ENCODE measurements at regions not wholly inside any gene's neighbourhood (a gene's known extent, or its start where the extent isn't known, plus 50 kb on each side); places are given as distances from the start of the nearest gene placed in this dataset.

- H3K27ac ChIP-seq (ENCODE audit: low read depth, low read length), result no peak overlapping the region
- H3K4me3 ChIP-seq (ENCODE audit: low read depth in 1 of 5, low read length in 5 of 5), result peak overlapping the region; percentile 45 to 87 (median 70)
- H3K9me3 ChIP-seq (ENCODE audit: control insufficient read depth in 5 of 5, low read length in 5 of 5), result no peaks in the 10 kb centered on the region
- H3K9ac ChIP-seq (ENCODE audit: low read length in 5 of 5), result peak overlapping the region in 4 of 5 donors; percentile 17 to 77 (median 66)
- no peaks in the 10 kb centered on the region for H3K27me3 ChIP-seq (ENCODE audit: control insufficient read depth in 5 of 5, insufficient read depth in 4 of 5, low read length in 5 of 5)
- peaks cover 0 to 21% (median 19%) of the 10 kb centered on the region in 5 donors for H3K4me1 ChIP-seq (ENCODE audit: control insufficient read depth in 5 of 5, insufficient read depth in 5 of 5, low read length in 5 of 5)
- no peaks in the 10 kb centered on the region for H3K36me3 ChIP-seq (ENCODE audit: control insufficient read depth in 5 of 5, insufficient read depth in 5 of 5, low read length in 5 of 5)
These were observed 108.4 kb upstream of the EGLN3 start for GRCh38 chr14:34059037-34059924.

GRCh38 chr14:34058510-34058909 is 107.6 kb upstream of the EGLN3 start:
- Histone ChIP-seq H3K9ac (ENCODE audit: low read length in 5 of 5) (no peak overlapping the region), H3K36me3 (ENCODE audit: control insufficient read depth in 5 of 5, insufficient read depth in 5 of 5, low read length in 5 of 5) (no peaks in the 10 kb centered on the region), H3K4me3 (ENCODE audit: low read depth in 1 of 5, low read length in 5 of 5) (no peak overlapping the region), H3K4me1 (ENCODE audit: control insufficient read depth in 5 of 5, insufficient read depth in 5 of 5, low read length in 5 of 5) (peaks cover 0 to 19% (median 15%) of the 10 kb centered on the region in 5 donors), H3K27me3 (ENCODE audit: control insufficient read depth in 5 of 5, insufficient read depth in 4 of 5, low read length in 5 of 5) (no peaks in the 10 kb centered on the region), H3K27ac (ENCODE audit: low read depth, low read length) (no peak overlapping the region), H3K9me3 (ENCODE audit: control insufficient read depth in 5 of 5, low read length in 5 of 5) (no peaks in the 10 kb centered on the region)

- no peak overlapping the region for H3K9ac ChIP-seq (ENCODE audit: low read length in 5 of 5)
- H3K27me3 ChIP-seq (ENCODE audit: control insufficient read depth in 5 of 5, insufficient read depth in 4 of 5, low read length in 5 of 5), result no peaks in the 10 kb centered on the region
- H3K36me3 ChIP-seq (ENCODE audit: control insufficient read depth in 5 of 5, insufficient read depth in 5 of 5, low read length in 5 of 5), result no peaks in the 10 kb centered on the region
- no peaks in the 10 kb centered on the region for H3K9me3 ChIP-seq (ENCODE audit: control insufficient read depth in 5 of 5, low read length in 5 of 5)
- no peak overlapping the region for H3K27ac ChIP-seq (ENCODE audit: low read depth, low read length)
- peaks cover 2 to 22% (median 19%) of the 10 kb centered on the region in 5 donors for H3K4me1 ChIP-seq (ENCODE audit: control insufficient read depth in 5 of 5, insufficient read depth in 5 of 5, low read length in 5 of 5)
- no peak overlapping the region for H3K4me3 ChIP-seq (ENCODE audit: low read depth in 1 of 5, low read length in 5 of 5)
These were observed 105.2 kb upstream of the EGLN3 start for GRCh38 chr14:34056046-34056445.

GRCh38 chr14:34055157-34055950 is 104.5 kb upstream of the EGLN3 start:
- H3K4me3 ChIP-seq (ENCODE audit: low read depth in 1 of 5, low read length in 5 of 5), result no peak overlapping the region
- H3K9ac ChIP-seq (ENCODE audit: low read length in 5 of 5), result no peak overlapping the region
- peaks cover 2 to 18% (median 13%) of the 10 kb centered on the region in 5 donors for H3K4me1 ChIP-seq (ENCODE audit: control insufficient read depth in 5 of 5, insufficient read depth in 5 of 5, low read length in 5 of 5)
- H3K27ac ChIP-seq (ENCODE audit: low read depth, low read length), result no peak overlapping the region
- H3K36me3 ChIP-seq (ENCODE audit: control insufficient read depth in 5 of 5, insufficient read depth in 5 of 5, low read length in 5 of 5), result no peaks in the 10 kb centered on the region
- H3K27me3 ChIP-seq (ENCODE audit: control insufficient read depth in 5 of 5, insufficient read depth in 4 of 5, low read length in 5 of 5), result no peaks in the 10 kb centered on the region
- no peaks in the 10 kb centered on the region for H3K9me3 ChIP-seq (ENCODE audit: control insufficient read depth in 5 of 5, low read length in 5 of 5)

GRCh38 chr14:34053666-34054065 is 102.8 kb upstream of the EGLN3 start:
- Histone ChIP-seq H3K4me1 (ENCODE audit: control insufficient read depth in 5 of 5, insufficient read depth in 5 of 5, low read length in 5 of 5) (peaks cover 0 to 10% (median 4%) of the 10 kb centered on the region in 5 donors), H3K27ac (ENCODE audit: low read depth, low read length) (no peak overlapping the region), H3K36me3 (ENCODE audit: control insufficient read depth in 5 of 5, insufficient read depth in 5 of 5, low read length in 5 of 5) (no peaks in the 10 kb centered on the region), H3K27me3 (ENCODE audit: control insufficient read depth in 5 of 5, insufficient read depth in 4 of 5, low read length in 5 of 5) (no peaks in the 10 kb centered on the region), H3K9me3 (ENCODE audit: control insufficient read depth in 5 of 5, low read length in 5 of 5) (no peaks in the 10 kb centered on the region), H3K9ac (ENCODE audit: low read length in 5 of 5) (no peak overlapping the region), H3K4me3 (ENCODE audit: low read depth in 1 of 5, low read length in 5 of 5) (no peak overlapping the region)

GRCh38 chr14:34052658-34053014 is 101.8 kb upstream of the EGLN3 start:
- H3K4me3 ChIP-seq (ENCODE audit: low read depth in 1 of 5, low read length in 5 of 5), result no peak overlapping the region
- no peak overlapping the region for H3K9ac ChIP-seq (ENCODE audit: low read length in 5 of 5)
- H3K36me3 ChIP-seq (ENCODE audit: control insufficient read depth in 5 of 5, insufficient read depth in 5 of 5, low read length in 5 of 5), result no peaks in the 10 kb centered on the region
- no peak overlapping the region for H3K27ac ChIP-seq (ENCODE audit: low read depth, low read length)
- H3K4me1 ChIP-seq (ENCODE audit: control insufficient read depth in 5 of 5, insufficient read depth in 5 of 5, low read length in 5 of 5), result peaks cover 0 to 10% (median 4%) of the 10 kb centered on the region in 5 donors
- H3K27me3 ChIP-seq (ENCODE audit: control insufficient read depth in 5 of 5, insufficient read depth in 4 of 5, low read length in 5 of 5), result no peaks in the 10 kb centered on the region
- no peaks in the 10 kb centered on the region for H3K9me3 ChIP-seq (ENCODE audit: control insufficient read depth in 5 of 5, low read length in 5 of 5)

- H3K4me3 ChIP-seq (ENCODE audit: low read depth in 1 of 5, low read length in 5 of 5), result no peak overlapping the region
- H3K27me3 ChIP-seq (ENCODE audit: control insufficient read depth in 5 of 5, insufficient read depth in 4 of 5, low read length in 5 of 5), result no peaks in the 10 kb centered on the region
- no peaks in the 10 kb centered on the region for H3K9me3 ChIP-seq (ENCODE audit: control insufficient read depth in 5 of 5, low read length in 5 of 5)
- H3K36me3 ChIP-seq (ENCODE audit: control insufficient read depth in 5 of 5, insufficient read depth in 5 of 5, low read length in 5 of 5), result no peaks in the 10 kb centered on the region
- H3K27ac ChIP-seq (ENCODE audit: low read depth, low read length), result no peak overlapping the region
- H3K9ac ChIP-seq (ENCODE audit: low read length in 5 of 5), result no peak overlapping the region
- H3K4me1 ChIP-seq (ENCODE audit: control insufficient read depth in 5 of 5, insufficient read depth in 5 of 5, low read length in 5 of 5), result peaks cover 0 to 10% (median 4%) of the 10 kb centered on the region in 5 donors
These were observed 101.2 kb upstream of the EGLN3 start for GRCh38 chr14:34051966-34052657.

GRCh38 chr14:34050606-34051005 is 99.7 kb upstream of the EGLN3 start:
- no peaks in the 10 kb centered on the region for H3K27me3 ChIP-seq (ENCODE audit: control insufficient read depth in 5 of 5, insufficient read depth in 4 of 5, low read length in 5 of 5)
- peaks cover 0 to 10% (median 4%) of the 10 kb centered on the region in 5 donors for H3K4me1 ChIP-seq (ENCODE audit: control insufficient read depth in 5 of 5, insufficient read depth in 5 of 5, low read length in 5 of 5)
- no peaks in the 10 kb centered on the region for H3K36me3 ChIP-seq (ENCODE audit: control insufficient read depth in 5 of 5, insufficient read depth in 5 of 5, low read length in 5 of 5)
- no peak overlapping the region for H3K27ac ChIP-seq (ENCODE audit: low read depth, low read length)
- H3K9me3 ChIP-seq (ENCODE audit: control insufficient read depth in 5 of 5, low read length in 5 of 5), result no peaks in the 10 kb centered on the region
- H3K9ac ChIP-seq (ENCODE audit: low read length in 5 of 5), result no peak overlapping the region
- no peak overlapping the region for H3K4me3 ChIP-seq (ENCODE audit: low read depth in 1 of 5, low read length in 5 of 5)

GRCh38 chr14:34049790-34050189 is 98.9 kb upstream of the EGLN3 start:
- H3K4me1 ChIP-seq (ENCODE audit: control insufficient read depth in 5 of 5, insufficient read depth in 5 of 5, low read length in 5 of 5), result peaks cover 0 to 10% (median 4%) of the 10 kb centered on the region in 5 donors
- no peaks in the 10 kb centered on the region for H3K9me3 ChIP-seq (ENCODE audit: control insufficient read depth in 5 of 5, low read length in 5 of 5)
- H3K27me3 ChIP-seq (ENCODE audit: control insufficient read depth in 5 of 5, insufficient read depth in 4 of 5, low read length in 5 of 5), result no peaks in the 10 kb centered on the region
- H3K36me3 ChIP-seq (ENCODE audit: control insufficient read depth in 5 of 5, insufficient read depth in 5 of 5, low read length in 5 of 5), result no peaks in the 10 kb centered on the region
- no peak overlapping the region for H3K27ac ChIP-seq (ENCODE audit: low read depth, low read length)
- H3K9ac ChIP-seq (ENCODE audit: low read length in 5 of 5), result no peak overlapping the region
- H3K4me3 ChIP-seq (ENCODE audit: low read depth in 1 of 5, low read length in 5 of 5), result no peak overlapping the region

All from subcutaneous abdominal adipose tissue (tissue), 5 donors.